ENCODE measurements at regions not wholly inside any gene's neighbourhood (a gene's known extent, or its start where the extent isn't known, plus 50 kb on each side); places are given as distances from the start of the nearest gene placed in this dataset.

DNA sequence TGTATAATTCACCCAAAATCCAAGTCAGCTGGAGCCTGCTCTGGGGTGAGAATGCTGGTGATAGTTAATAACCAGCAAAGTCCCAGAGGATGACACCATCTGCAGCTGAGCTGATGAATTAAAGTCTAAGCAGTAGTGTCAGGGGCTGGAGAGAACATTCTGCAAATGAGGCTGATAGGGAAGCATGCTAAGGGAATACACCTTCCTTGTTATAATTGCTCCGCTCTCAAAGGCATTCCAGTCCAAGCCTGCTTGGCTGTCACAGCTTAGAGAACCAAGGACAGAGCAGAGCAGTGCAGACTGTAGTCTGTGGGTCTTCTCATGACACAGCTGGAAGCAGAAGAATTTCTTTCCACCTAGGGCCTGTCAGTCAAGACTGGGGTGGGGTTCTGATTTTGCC, 283.1 kb downstream of the SIPA1L2 start:
- TF ChIP-seq SIRT6 (IDR thresholded peaks at IDR 0.05; ENCODE audit: low read length) (no peak), CEBPB (IDR thresholded peaks at IDR 0.05; ENCODE audit: low read depth, low read length) (no peak), CTCF (IDR thresholded peaks at IDR 0.05; ENCODE audit: control extremely low read depth in 1 of 3, insufficient read depth in 1 of 3, low read depth in 1 of 3, low read length in 3 of 3) (no peak), POLR2A (IDR thresholded peaks at IDR 0.05; ENCODE audit: control extremely low read depth in 1 of 2, low read depth in 2 of 2, low read length in 2 of 2) (no peak), EZH2 (IDR thresholded peaks at IDR 0.05; ENCODE audit: low read depth, low read length, severe bottlenecking) (no peak), RFX5 (IDR thresholded peaks at IDR 0.05; ENCODE audit: borderline replicate concordance, low read depth, low read length) (no peak)

Data from H1 (cell line).